CD14-positive monocyte (primary cell): ENCODE measurements at regions not wholly inside any gene's neighbourhood (a gene's known extent, or its start where the extent isn't known, plus 50 kb on each side); places are given as distances from the start of the nearest gene placed in this dataset.

Experiments used
- DNase-seq, 3 donors: peaks; one replicate each; pipeline ENCODE4 v3.0.0-alpha.2; 2011 to 2022
- H2AFZ ChIP-seq: 2 replicates; pipeline ENCODE4 v1.6.0; 2012; ENCODE audit warnings: mild to moderate bottlenecking, low read depth, low read length, inconsistent platforms; ENCODE audit not compliant: insufficient read depth, poor library complexity, severe bottlenecking
- H3K27ac ChIP-seq, 2 donors: 1 replicate in 1 of 2; 2 replicates in 1 of 2; pipeline ENCODE4 v1.5.1; 2012 to 2013; ENCODE audit warnings: low read length in 2 of 2, control low read depth in 1 of 2, inconsistent platforms in 1 of 2, low read depth in 1 of 2, mild to moderate bottlenecking in 1 of 2
- H3K27me3 ChIP-seq, 2 donors: one replicate each; pipeline versions ENCODE4 v1.6.0 to v1.6.1; 2011 to 2013; ENCODE audit warnings: low read length in 2 of 2; ENCODE audit not compliant: control insufficient read depth in 2 of 2, insufficient read depth in 2 of 2
- H3K36me3 ChIP-seq, 2 donors: replicated peaks in 1 of 2; 1 replicate in 1 of 2; 2 replicates in 1 of 2; pipeline versions ENCODE4 v1.5.1 to v1.6.1; 2012 to 2013; ENCODE audit warnings: low read length in 2 of 2, control low read depth in 1 of 2, inconsistent platforms in 1 of 2, mild to moderate bottlenecking in 1 of 2; ENCODE audit not compliant: insufficient read depth in 2 of 2, control insufficient read depth in 1 of 2
- H3K4me1 ChIP-seq, 2 donors: 1 replicate in 1 of 2; 2 replicates in 1 of 2; pipeline versions ENCODE4 v1.5.1 to v1.6.1; 2012 to 2013; ENCODE audit warnings: low read length in 2 of 2, control low read depth in 1 of 2, inconsistent platforms in 1 of 2, mild to moderate bottlenecking in 1 of 2, moderate library complexity in 1 of 2; ENCODE audit not compliant: insufficient read depth in 2 of 2, control insufficient read depth in 1 of 2
- H3K4me2 ChIP-seq: replicated peaks from 2 replicates; pipeline ENCODE3; 2012; ENCODE audit warnings: low read length, moderate library complexity, mild to moderate bottlenecking; ENCODE audit not compliant: poor library complexity, severe bottlenecking; ENCODE audit errors: extremely low read depth
- H3K4me3 ChIP-seq, 3 experiments: fragments of 200-600 bp in 1 of 3; sonication (generic) in 1 of 3; replicated peaks in 1 of 3; 1 replicate in 2 of 3; 2 replicates in 1 of 3; pipeline ENCODE4 v1.5.1; 2011 to 2013; ENCODE audit warnings: low read length in 3 of 3, mild to moderate bottlenecking in 3 of 3, control low read depth in 2 of 3, low read depth in 2 of 3, inconsistent platforms in 1 of 3, moderate library complexity in 1 of 3
- H3K79me2 ChIP-seq: 2 replicates; pipeline ENCODE4 v1.6.0; 2012; ENCODE audit warnings: mild to moderate bottlenecking, control low read depth, inconsistent platforms, low read length, moderate library complexity; ENCODE audit not compliant: insufficient read depth
- H3K9ac ChIP-seq: 2 replicates; pipeline ENCODE4 v1.6.0; 2017; ENCODE audit warnings: low read length, mild to moderate bottlenecking; ENCODE audit not compliant: insufficient read depth, poor library complexity, severe bottlenecking
- H3K9me3 ChIP-seq, 2 donors: replicated peaks in 1 of 2; 1 replicate in 1 of 2; 2 replicates in 1 of 2; pipeline versions ENCODE4 v1.5.1 to v1.6.1; 2012 to 2013; ENCODE audit warnings: low read length in 2 of 2, control low read depth in 1 of 2; ENCODE audit not compliant: control insufficient read depth in 1 of 2, insufficient read depth in 1 of 2
- H4K20me1 ChIP-seq: 2 replicates; pipeline ENCODE4 v1.6.0; 2012; ENCODE audit warnings: mild to moderate bottlenecking, low read length, control low read depth, moderate library complexity; ENCODE audit not compliant: insufficient read depth
- H3K27ac Mint-ChIP-seq, 7 donors: one replicate each; pipeline ENCODE4 v1.8.0; 2020; ENCODE audit warnings: mild to moderate bottlenecking in 7 of 7, mixed read lengths in 7 of 7, moderate library complexity in 6 of 7, inconsistent platforms in 2 of 7
- H3K27me3 Mint-ChIP-seq, 3 donors: one replicate each; pipeline ENCODE4 v1.8.0; 2021 to 2022; ENCODE audit warnings: low read depth in 3 of 3, mild to moderate bottlenecking in 3 of 3, mixed read lengths in 3 of 3, moderate library complexity in 3 of 3, inconsistent platforms in 1 of 3
- H3K36me3 Mint-ChIP-seq, 2 donors: one replicate each; pipeline ENCODE4 v1.8.0; 2020; ENCODE audit warnings: mixed read lengths in 2 of 2, inconsistent platforms in 1 of 2, mild to moderate bottlenecking in 1 of 2
- H3K4me1 Mint-ChIP-seq: one replicate; pipeline ENCODE4 v1.8.0; 2020; ENCODE audit warnings: mild to moderate bottlenecking, mixed read lengths
- H3K4me3 Mint-ChIP-seq, 2 donors: one replicate each; pipeline ENCODE4 v1.8.0; 2020; ENCODE audit warnings: mild to moderate bottlenecking in 2 of 2, mixed read lengths in 2 of 2, moderate library complexity in 1 of 2
- H3K9me3 Mint-ChIP-seq, 7 donors: one replicate each; pipeline ENCODE4 v1.8.0; 2020 to 2022; ENCODE audit warnings: mixed read lengths in 7 of 7, mild to moderate bottlenecking in 6 of 7, moderate library complexity in 6 of 7, inconsistent platforms in 2 of 7
- WGBS: methylation state at CpG from one replicate; pipeline ENCODE4 v1.1.5; 2013; ENCODE audit warnings: missing lambda C conversion rate; ENCODE audit not compliant: insufficient coverage; 5-methylcytosine and 5-hydroxymethylcytosine counted together
- intact Hi-C, 2 donors: fragments of 100-400 bp; cut with micrococcal nuclease; formaldehyde crosslinking; loops; one replicate each; pipeline versions ENCODE4 v1.15.0 to v1.15.1; 2023
- TF ChIP-seq, protein P1 (sequence below): fragments of 200-600 bp; IDR thresholded peaks from one replicate; pipeline ENCODE4 v1.8.0; 2022; ENCODE audit warnings: antibody characterized with exemption, mild to moderate bottlenecking

DNA sequence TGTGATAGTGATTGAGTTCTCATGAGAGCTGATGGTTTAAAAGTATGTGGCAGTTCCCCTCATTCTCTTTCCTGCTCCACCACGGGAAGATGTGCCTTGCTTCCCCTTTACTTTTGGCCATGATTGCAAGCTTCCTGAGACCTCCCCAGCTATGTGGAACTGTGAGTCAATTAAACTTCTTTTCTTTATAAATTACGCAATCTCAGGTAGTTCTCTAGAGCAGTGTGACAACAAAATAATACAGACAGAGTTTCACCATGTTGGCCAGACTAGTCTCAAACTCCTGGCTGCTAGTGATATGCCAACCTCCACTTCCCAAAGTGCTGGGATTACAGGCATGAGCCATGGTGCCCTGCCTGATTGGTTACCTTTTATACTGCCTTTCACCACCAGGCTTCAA lies 755.2 kb downstream of the METTL15 start:
- Mint-ChIP-seq H3K4me1 (no peaks in the 10 kb centered on the region), H3K9me3 (peaks cover 0 to 20% (median 5%) of the 10 kb centered on the region in 7 donors)
- WGBS = 88% methylated on average over 1 of the region's 2 CpGs

DNA sequence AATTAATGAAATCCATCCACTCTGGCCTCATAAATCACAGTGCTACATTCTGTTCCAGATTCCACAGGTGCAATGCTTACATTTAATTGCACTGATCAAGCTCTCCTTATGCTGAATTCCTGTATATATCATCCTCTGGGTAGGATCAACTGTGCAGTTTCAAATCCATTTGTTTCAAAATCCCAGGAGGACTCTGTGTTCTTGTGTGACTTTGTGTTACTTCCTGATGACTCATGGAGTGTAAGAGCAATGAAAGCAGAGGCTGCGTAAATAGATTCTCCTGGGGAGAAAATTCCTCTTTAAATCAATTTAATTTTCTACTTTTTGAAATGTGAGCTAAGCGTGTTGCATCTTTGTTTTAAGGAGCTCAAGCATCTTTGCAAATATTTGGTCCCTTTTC lies 752.7 kb downstream of the METTL15 start:
- intact Hi-C loops = no loop called here
- Mint-ChIP-seq H3K27me3 (no peaks in the 10 kb centered on the region), H3K4me3 (no peak overlapping the region), H3K4me1 (no peaks in the 10 kb centered on the region), H3K9me3 (peaks cover 0 to 18% (median 5%) of the 10 kb centered on the region in 7 donors), H3K27ac (no peak overlapping the region), H3K36me3 (no peaks in the 10 kb centered on the region)
- Histone ChIP-seq H3K9me3 (peaks cover 9 to 13% of the 10 kb centered on the region in 2 donors), H3K4me3 (no peak overlapping the region), H3K9ac (no peak overlapping the region), H2AFZ (no peak overlapping the region), H3K27ac (no peak overlapping the region), H3K36me3 (no peaks in the 10 kb centered on the region), H3K27me3 (no peaks in the 10 kb centered on the region), H3K79me2 (no peaks in the 10 kb centered on the region), H3K4me2 (no peak overlapping the region), H3K4me1 (no peaks in the 10 kb centered on the region), H4K20me1 (no peaks in the 10 kb centered on the region)
- no peak for DNase-seq
- TF ChIP-seq, protein P1, sequence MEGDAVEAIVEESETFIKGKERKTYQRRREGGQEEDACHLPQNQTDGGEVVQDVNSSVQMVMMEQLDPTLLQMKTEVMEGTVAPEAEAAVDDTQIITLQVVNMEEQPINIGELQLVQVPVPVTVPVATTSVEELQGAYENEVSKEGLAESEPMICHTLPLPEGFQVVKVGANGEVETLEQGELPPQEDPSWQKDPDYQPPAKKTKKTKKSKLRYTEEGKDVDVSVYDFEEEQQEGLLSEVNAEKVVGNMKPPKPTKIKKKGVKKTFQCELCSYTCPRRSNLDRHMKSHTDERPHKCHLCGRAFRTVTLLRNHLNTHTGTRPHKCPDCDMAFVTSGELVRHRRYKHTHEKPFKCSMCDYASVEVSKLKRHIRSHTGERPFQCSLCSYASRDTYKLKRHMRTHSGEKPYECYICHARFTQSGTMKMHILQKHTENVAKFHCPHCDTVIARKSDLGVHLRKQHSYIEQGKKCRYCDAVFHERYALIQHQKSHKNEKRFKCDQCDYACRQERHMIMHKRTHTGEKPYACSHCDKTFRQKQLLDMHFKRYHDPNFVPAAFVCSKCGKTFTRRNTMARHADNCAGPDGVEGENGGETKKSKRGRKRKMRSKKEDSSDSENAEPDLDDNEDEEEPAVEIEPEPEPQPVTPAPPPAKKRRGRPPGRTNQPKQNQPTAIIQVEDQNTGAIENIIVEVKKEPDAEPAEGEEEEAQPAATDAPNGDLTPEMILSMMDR = no peak
- no CpG with 5 or more reads among the region's 2 CpGs for WGBS

More for the DNA sequence above, 755.2 kb downstream of the METTL15 start:
- no peaks in the 10 kb centered on the region for H3K27me3 ChIP-seq
- H3K36me3 ChIP-seq = no peaks in the 10 kb centered on the region
- no peaks in the 10 kb centered on the region for H3K79me2 ChIP-seq
- peaks cover 0 to 5% of the 10 kb centered on the region in 2 donors for H3K9me3 ChIP-seq
- DNase-seq = no peak
- H2AFZ ChIP-seq = no peak overlapping the region
- no peak overlapping the region for H3K4me3 ChIP-seq
- no peak overlapping the region for H3K27ac ChIP-seq
- Mint-ChIP-seq H3K27ac (no peak overlapping the region), H3K36me3 (no peaks in the 10 kb centered on the region), H3K4me3 (no peak overlapping the region), H3K27me3 (no peaks in the 10 kb centered on the region)
- TF ChIP-seq, protein P1 = no peak
- intact Hi-C loops = no loop called here
- H4K20me1 ChIP-seq = no peaks in the 10 kb centered on the region
- no peak overlapping the region for H3K9ac ChIP-seq
- H3K4me2 ChIP-seq = no peak overlapping the region
- H3K4me1 ChIP-seq = no peaks in the 10 kb centered on the region
